ENCODE measurements at regions not wholly inside any gene's neighbourhood (a gene's known extent, or its start where the extent isn't known, plus 50 kb on each side); places are given as distances from the start of the nearest gene placed in this dataset.

DNA sequence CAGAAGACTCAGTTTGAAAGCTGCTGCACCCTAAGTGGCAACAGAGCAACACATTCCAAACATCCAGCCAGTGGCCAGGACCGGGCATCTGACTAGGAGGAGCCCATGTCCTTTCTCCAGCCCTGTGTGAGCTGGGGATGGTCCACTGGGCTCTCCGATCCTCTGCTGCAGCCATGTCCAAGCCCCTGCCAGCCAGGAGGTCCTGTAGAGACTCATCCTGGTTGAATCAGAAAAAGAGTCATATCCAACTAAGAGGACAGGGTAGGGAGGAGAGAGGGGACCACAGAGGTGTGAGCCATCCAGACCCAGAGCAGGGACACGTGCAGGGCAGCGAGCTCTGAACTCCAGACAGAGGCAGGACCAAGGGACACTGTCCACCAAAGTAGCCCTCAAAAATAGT, 163.0 kb upstream of the CDH5 start:
- Mint-ChIP-seq H3K27me3 (ENCODE audit: insufficient read depth) (peaks cover 3% of the 10 kb centered on the region), H3K36me3 (ENCODE audit: low read depth) (no peaks in the 10 kb centered on the region), H3K9me3 (no peaks in the 10 kb centered on the region), H3K4me3 (no peak overlapping the region), H3K4me1 (peaks cover 17% of the 10 kb centered on the region), H3K27ac (no peak overlapping the region)
- DNase-seq = peak; percentile 17
- H3K9me3 ChIP-seq (ENCODE audit: control insufficient read depth, low read length) = no peaks in the 10 kb centered on the region
- H3K27me3 ChIP-seq (ENCODE audit: control insufficient read depth, insufficient read depth, low read length, poor library complexity, severe bottlenecking) = no peaks in the 10 kb centered on the region
- TF ChIP-seq, protein P1, sequence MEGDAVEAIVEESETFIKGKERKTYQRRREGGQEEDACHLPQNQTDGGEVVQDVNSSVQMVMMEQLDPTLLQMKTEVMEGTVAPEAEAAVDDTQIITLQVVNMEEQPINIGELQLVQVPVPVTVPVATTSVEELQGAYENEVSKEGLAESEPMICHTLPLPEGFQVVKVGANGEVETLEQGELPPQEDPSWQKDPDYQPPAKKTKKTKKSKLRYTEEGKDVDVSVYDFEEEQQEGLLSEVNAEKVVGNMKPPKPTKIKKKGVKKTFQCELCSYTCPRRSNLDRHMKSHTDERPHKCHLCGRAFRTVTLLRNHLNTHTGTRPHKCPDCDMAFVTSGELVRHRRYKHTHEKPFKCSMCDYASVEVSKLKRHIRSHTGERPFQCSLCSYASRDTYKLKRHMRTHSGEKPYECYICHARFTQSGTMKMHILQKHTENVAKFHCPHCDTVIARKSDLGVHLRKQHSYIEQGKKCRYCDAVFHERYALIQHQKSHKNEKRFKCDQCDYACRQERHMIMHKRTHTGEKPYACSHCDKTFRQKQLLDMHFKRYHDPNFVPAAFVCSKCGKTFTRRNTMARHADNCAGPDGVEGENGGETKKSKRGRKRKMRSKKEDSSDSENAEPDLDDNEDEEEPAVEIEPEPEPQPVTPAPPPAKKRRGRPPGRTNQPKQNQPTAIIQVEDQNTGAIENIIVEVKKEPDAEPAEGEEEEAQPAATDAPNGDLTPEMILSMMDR (conservative IDR thresholded peaks at IDR 0.05) = no peak
- no peak overlapping the region for H3K27ac ChIP-seq (ENCODE audit: low read depth, low read length)
- no peaks in the 10 kb centered on the region for H3K4me1 ChIP-seq (ENCODE audit: control insufficient read depth, insufficient read depth, low read length)
- no peak overlapping the region for H3K9ac ChIP-seq (ENCODE audit: extremely low read depth, low read length, poor library complexity, severe bottlenecking)
- WGBS, 2 experiments (ENCODE audit: insufficient coverage in 1 of 2, insufficient read length in 1 of 2) = 90 to 97% methylated on average over 4 of the region's 4 CpGs
- no peaks in the 10 kb centered on the region for H3K36me3 ChIP-seq (ENCODE audit: control insufficient read depth, insufficient read depth, low read length)
- H3K4me3 ChIP-seq (ENCODE audit: low read length) = no peak overlapping the region

DNA sequence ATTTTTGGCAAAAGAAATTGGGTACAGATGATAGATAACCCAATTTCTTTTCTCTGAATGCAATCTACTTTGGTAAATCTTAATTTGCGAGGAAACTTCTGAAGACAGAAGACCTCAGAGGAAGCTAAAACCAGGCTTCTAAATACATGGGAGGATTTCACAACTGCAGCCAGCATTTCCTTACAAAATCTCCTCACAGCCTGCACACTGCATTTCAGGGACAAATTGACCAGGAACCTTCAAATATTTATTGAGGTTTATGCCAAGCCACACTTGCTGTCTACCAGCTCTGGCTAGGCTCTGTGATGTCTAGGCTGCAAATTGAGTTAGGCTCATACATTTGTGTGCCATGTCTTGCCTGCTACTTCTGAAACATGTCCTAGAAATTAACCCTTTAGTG, 167.3 kb upstream of the CDH5 start:
- no peaks in the 10 kb centered on the region for H3K36me3 ChIP-seq (ENCODE audit: control insufficient read depth, insufficient read depth, low read length)
- no peak overlapping the region for H3K27ac Mint-ChIP-seq
- TF ChIP-seq, protein P1 (conservative IDR thresholded peaks at IDR 0.05) = no peak
- DNase-seq = peak; percentile 6
- peaks cover 14% of the 10 kb centered on the region for H3K4me1 Mint-ChIP-seq
- no peaks in the 10 kb centered on the region for H3K9me3 Mint-ChIP-seq
- no peaks in the 10 kb centered on the region for H3K4me1 ChIP-seq (ENCODE audit: control insufficient read depth, insufficient read depth, low read length)
- no peak overlapping the region for H3K4me3 ChIP-seq (ENCODE audit: low read length)
- H3K36me3 Mint-ChIP-seq (ENCODE audit: low read depth) = no peaks in the 10 kb centered on the region
- H3K27ac ChIP-seq (ENCODE audit: low read depth, low read length) = no peak overlapping the region
- no peak overlapping the region for H3K9ac ChIP-seq (ENCODE audit: extremely low read depth, low read length, poor library complexity, severe bottlenecking)
- H3K27me3 Mint-ChIP-seq (ENCODE audit: insufficient read depth) = no peaks in the 10 kb centered on the region
- no peaks in the 10 kb centered on the region for H3K9me3 ChIP-seq (ENCODE audit: control insufficient read depth, low read length)
- 80 to 91% methylated on average over 1 of the region's 1 CpG for WGBS, 2 experiments (ENCODE audit: insufficient coverage in 1 of 2, insufficient read length in 1 of 2)
- no peaks in the 10 kb centered on the region for H3K27me3 ChIP-seq (ENCODE audit: control insufficient read depth, insufficient read depth, low read length, poor library complexity, severe bottlenecking)
- no peak overlapping the region for H3K4me3 Mint-ChIP-seq

DNA sequence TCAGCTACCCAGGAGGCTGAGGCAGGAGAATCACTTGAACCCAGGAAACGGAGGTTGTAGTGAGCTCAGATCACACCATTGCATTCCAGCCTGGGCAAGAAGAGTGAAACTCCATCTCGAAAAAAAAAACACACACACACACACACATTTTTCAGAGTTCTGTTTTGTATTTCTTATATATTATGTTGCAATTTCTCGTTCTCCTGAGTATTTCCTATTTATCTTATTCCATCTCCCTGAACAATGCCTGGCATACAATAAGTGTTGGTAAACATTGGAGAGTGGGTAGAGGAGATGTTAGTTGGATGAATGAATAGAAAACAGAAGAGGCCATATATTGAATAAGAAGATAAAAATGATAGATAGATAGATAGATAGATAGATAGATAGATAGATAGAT, 167.8 kb upstream of the CDH5 start:
- H3K9me3 ChIP-seq (ENCODE audit: control insufficient read depth, low read length) = no peaks in the 10 kb centered on the region
- H3K4me3 ChIP-seq (ENCODE audit: low read length) = no peak overlapping the region
- TF ChIP-seq, protein P1 (conservative IDR thresholded peaks at IDR 0.05) = no peak
- Mint-ChIP-seq H3K9me3 (no peaks in the 10 kb centered on the region), H3K27me3 (ENCODE audit: insufficient read depth) (no peaks in the 10 kb centered on the region), H3K4me1 (peaks cover 14% of the 10 kb centered on the region), H3K4me3 (no peak overlapping the region), H3K27ac (no peak overlapping the region), H3K36me3 (ENCODE audit: low read depth) (no peaks in the 10 kb centered on the region)
- H3K36me3 ChIP-seq (ENCODE audit: control insufficient read depth, insufficient read depth, low read length) = no peaks in the 10 kb centered on the region
- DNase-seq = no peak
- 63% methylated on average over 1 of the region's 3 CpGs; no CpG with 5 or more reads in 1 of the 2 experiments for WGBS, 2 experiments (ENCODE audit: insufficient coverage in 1 of 2, insufficient read length in 1 of 2)
- no peaks in the 10 kb centered on the region for H3K4me1 ChIP-seq (ENCODE audit: control insufficient read depth, insufficient read depth, low read length)
- H3K9ac ChIP-seq (ENCODE audit: extremely low read depth, low read length, poor library complexity, severe bottlenecking) = no peak overlapping the region
- H3K27me3 ChIP-seq (ENCODE audit: control insufficient read depth, insufficient read depth, low read length, poor library complexity, severe bottlenecking) = no peaks in the 10 kb centered on the region
- H3K27ac ChIP-seq (ENCODE audit: low read depth, low read length) = no peak overlapping the region

All from endodermal cell (in vitro differentiated cells).